Liver (tissue), 8 donors: ENCODE measurements at regions not wholly inside any gene's neighbourhood (a gene's known extent, or its start where the extent isn't known, plus 50 kb on each side); places are given as distances from the start of the nearest gene placed in this dataset.

Source experiments
- DNase-seq: peaks from one replicate; pipeline ENCODE4 v3.0.0-alpha.2; 2017; ENCODE audit warnings: low spot score
- H3K27ac ChIP-seq, 2 donors: one replicate each; pipeline ENCODE4 v1.7.0; 2013; ENCODE audit warnings: inconsistent platforms in 2 of 2, low read length in 2 of 2, control low read depth in 1 of 2, low read depth in 1 of 2, mild to moderate bottlenecking in 1 of 2
- H3K27me3 ChIP-seq, 4 donors: one replicate each; pipeline versions ENCODE4 v1.6.1 to v1.7.0; 2013; ENCODE audit warnings: low read length in 3 of 4, inconsistent platforms in 1 of 4, mild to moderate bottlenecking in 1 of 4, moderate library complexity in 1 of 4; ENCODE audit not compliant: control insufficient read depth in 4 of 4, insufficient read depth in 4 of 4
- H3K36me3 ChIP-seq, 4 donors: one replicate each; pipeline versions ENCODE4 v1.6.1 to v1.7.0; 2013; ENCODE audit warnings: low read length in 3 of 4, mild to moderate bottlenecking in 3 of 4, low read depth in 1 of 4, moderate library complexity in 1 of 4; ENCODE audit not compliant: control insufficient read depth in 4 of 4, insufficient read depth in 3 of 4
- H3K4me1 ChIP-seq, 4 donors: one replicate each; pipeline versions ENCODE4 v1.6.1 to v1.7.0; 2013; ENCODE audit warnings: low read length in 3 of 4, mild to moderate bottlenecking in 3 of 4, moderate library complexity in 1 of 4; ENCODE audit not compliant: control insufficient read depth in 4 of 4, insufficient read depth in 4 of 4
- H3K4me3 ChIP-seq, 3 donors: one replicate each; pipeline versions ENCODE4 v1.6.1 to v1.7.0; 2013; ENCODE audit warnings: low read length in 3 of 3, control low read depth in 1 of 3, low read depth in 1 of 3, mild to moderate bottlenecking in 1 of 3
- H3K9ac ChIP-seq, 2 donors: one replicate each; pipeline ENCODE4 v1.7.0; 2013; ENCODE audit warnings: low read length in 2 of 2, mild to moderate bottlenecking in 2 of 2, moderate library complexity in 2 of 2, control low read depth in 1 of 2, low read depth in 1 of 2
- H3K9me3 ChIP-seq, 4 donors: one replicate each; pipeline versions ENCODE4 v1.6.1 to v1.7.0; 2013; ENCODE audit warnings: low read length in 3 of 4; ENCODE audit not compliant: control insufficient read depth in 4 of 4
- EGR1 ChIP-seq, 2 donors: IDR thresholded peaks; 2 replicates each; pipeline ENCODE4 v1.6.1; 2016 to 2018; ENCODE audit warnings: antibody characterized with exemption in 2 of 2, low read depth in 2 of 2
- FOXA1 ChIP-seq: IDR thresholded peaks from 2 replicates; pipeline ENCODE4 v1.6.1; 2016; ENCODE audit warnings: antibody characterized with exemption
- FOXA2 ChIP-seq: IDR thresholded peaks from 2 replicates; pipeline ENCODE4 v1.6.1; 2016; ENCODE audit warnings: antibody characterized with exemption
- GABPA ChIP-seq, 2 donors: IDR thresholded peaks in 1 of 2; conservative IDR thresholded peaks in 1 of 2; 2 replicates each; pipeline ENCODE4 v1.6.1; 2016; ENCODE audit warnings: antibody characterized with exemption in 2 of 2, mild to moderate bottlenecking in 1 of 2, moderate library complexity in 1 of 2
- HNF4A ChIP-seq, 2 donors: conservative IDR thresholded peaks; 2 replicates each; pipeline ENCODE4 v1.6.1; 2016; ENCODE audit warnings: antibody characterized with exemption in 2 of 2, mild to moderate bottlenecking in 2 of 2
- HNF4G ChIP-seq: IDR thresholded peaks from 2 replicates; pipeline ENCODE4 v1.6.1; 2016; ENCODE audit warnings: antibody characterized with exemption
- JUND ChIP-seq, 2 donors: IDR thresholded peaks; 2 replicates each; pipeline ENCODE4 v1.6.1; 2016; ENCODE audit warnings: antibody characterized with exemption in 2 of 2
- RAD21 ChIP-seq, 2 donors: IDR thresholded peaks; 2 replicates each; pipeline ENCODE4 v1.6.1; 2016; ENCODE audit warnings: antibody characterized with exemption in 2 of 2, mild to moderate bottlenecking in 2 of 2
- RXRA ChIP-seq, 2 donors: IDR thresholded peaks; 2 replicates each; pipeline ENCODE4 v1.6.1; 2017 to 2018; ENCODE audit warnings: antibody characterized with exemption in 2 of 2, mild to moderate bottlenecking in 1 of 2
- SP1 ChIP-seq: IDR thresholded peaks from 2 replicates; pipeline ENCODE4 v1.6.1; 2018; ENCODE audit warnings: antibody characterized with exemption, mild to moderate bottlenecking
- TAF1 ChIP-seq: conservative IDR thresholded peaks from 2 replicates; pipeline ENCODE4 v1.6.1; 2016; ENCODE audit warnings: antibody characterized with exemption, mild to moderate bottlenecking
- YY1 ChIP-seq: IDR thresholded peaks from 2 replicates; pipeline ENCODE4 v1.6.1; 2016; ENCODE audit warnings: antibody characterized with exemption, mild to moderate bottlenecking
- WGBS: extraction: QIAGEN DNeasy Blood & Tissue Kit; methylation state at CpG from one replicate; pipeline ENCODE4 v1.1.7; 2013; 5-methylcytosine and 5-hydroxymethylcytosine counted together
- TF ChIP-seq, protein P1 (sequence below): IDR thresholded peaks from 2 replicates; pipeline ENCODE4 v1.6.1; 2016; ENCODE audit warnings: antibody characterized with exemption
- TF ChIP-seq, protein P2 (sequence below): fragments of 150-350 bp; IDR thresholded peaks from 2 replicates; pipeline ENCODE4 v1.5.1; 2017; ENCODE audit warnings: improper control_type of control experiment, low read depth, low read length; ENCODE audit not compliant: missing input control
- TF ChIP-seq, protein P3 (sequence below): IDR thresholded peaks from 2 replicates; pipeline ENCODE4 v1.6.1; 2016; ENCODE audit warnings: antibody characterized with exemption
- donor health status: healthy.
- donor health status: healthy.
- donor health status: healthy.
- donor health status: healthy.
- donor health status: healthy.

DNA sequence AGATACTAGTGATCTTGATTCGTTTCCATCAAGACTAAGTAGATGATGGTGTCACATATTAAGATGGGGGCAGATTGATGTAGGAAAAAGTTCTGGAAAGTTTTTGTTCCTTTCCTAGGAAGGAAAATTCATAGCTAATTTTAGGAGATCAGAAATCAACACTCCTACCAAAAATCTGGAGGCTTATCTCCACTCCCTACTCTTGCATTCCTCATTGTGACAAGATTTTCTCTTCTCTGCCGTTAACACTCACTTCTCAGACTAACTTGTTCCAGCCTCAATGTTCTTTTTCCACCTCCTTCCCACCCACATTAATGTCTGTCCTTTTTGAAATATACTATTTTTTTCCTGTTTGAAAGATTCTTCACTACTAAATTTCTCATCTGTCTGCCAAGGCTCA is 851.9 kb upstream of the GHITM start:
- Histone ChIP-seq H3K27me3 (no peaks in the 10 kb centered on the region), H3K9me3 (peaks cover 0 to 2% (median 0%) of the 10 kb centered on the region in 4 donors), H3K36me3 (no peaks in the 10 kb centered on the region), H3K4me1 (no peaks in the 10 kb centered on the region), H3K4me3 (no peak overlapping the region), H3K9ac (no peak overlapping the region), H3K27ac (no peak overlapping the region)
- 66% methylated on average over 2 of the region's 2 CpGs for WGBS
- TF ChIP-seq FOXA2: no peak
- no peak for TF ChIP-seq FOXA1
- TF ChIP-seq TAF1: no peak
- no peak for TF ChIP-seq JUND (IDR thresholded peaks at IDR 0.05)
- no peak for TF ChIP-seq EGR1 (IDR thresholded peaks at IDR 0.05; ENCODE audit: low read depth in 2 of 2)
- TF ChIP-seq, protein P1, sequence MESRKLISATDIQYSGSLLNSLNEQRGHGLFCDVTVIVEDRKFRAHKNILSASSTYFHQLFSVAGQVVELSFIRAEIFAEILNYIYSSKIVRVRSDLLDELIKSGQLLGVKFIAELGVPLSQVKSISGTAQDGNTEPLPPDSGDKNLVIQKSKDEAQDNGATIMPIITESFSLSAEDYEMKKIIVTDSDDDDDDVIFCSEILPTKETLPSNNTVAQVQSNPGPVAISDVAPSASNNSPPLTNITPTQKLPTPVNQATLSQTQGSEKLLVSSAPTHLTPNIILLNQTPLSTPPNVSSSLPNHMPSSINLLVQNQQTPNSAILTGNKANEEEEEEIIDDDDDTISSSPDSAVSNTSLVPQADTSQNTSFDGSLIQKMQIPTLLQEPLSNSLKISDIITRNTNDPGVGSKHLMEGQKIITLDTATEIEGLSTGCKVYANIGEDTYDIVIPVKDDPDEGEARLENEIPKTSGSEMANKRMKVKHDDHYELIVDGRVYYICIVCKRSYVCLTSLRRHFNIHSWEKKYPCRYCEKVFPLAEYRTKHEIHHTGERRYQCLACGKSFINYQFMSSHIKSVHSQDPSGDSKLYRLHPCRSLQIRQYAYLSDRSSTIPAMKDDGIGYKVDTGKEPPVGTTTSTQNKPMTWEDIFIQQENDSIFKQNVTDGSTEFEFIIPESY: no peak
- TF ChIP-seq YY1: no peak
- no peak for DNase-seq

DNA sequence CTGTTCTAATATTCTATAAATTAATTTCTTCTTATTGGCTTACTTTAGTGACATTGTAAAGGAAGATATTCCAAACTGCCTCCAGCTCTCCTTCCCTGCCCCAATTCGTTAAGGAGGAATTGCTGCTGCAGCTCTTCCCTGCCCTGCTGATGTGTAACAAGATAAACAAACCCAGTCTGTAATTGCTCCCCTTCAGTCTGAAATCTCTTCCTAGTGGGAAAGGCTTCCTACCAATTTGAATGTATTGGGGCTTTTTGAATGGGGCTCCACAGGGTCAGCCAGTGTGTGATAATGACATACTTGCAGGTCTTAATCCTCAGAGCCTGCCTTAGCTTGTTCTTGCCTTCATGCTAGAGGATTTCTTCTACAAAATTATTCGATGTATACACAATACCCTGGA is 849.9 kb upstream of the GHITM start:
- DNase-seq: no peak
- Histone ChIP-seq H3K9me3 (peaks cover 0 to 2% (median 0%) of the 10 kb centered on the region in 4 donors), H3K27me3 (no peaks in the 10 kb centered on the region), H3K27ac (no peak overlapping the region), H3K4me1 (no peaks in the 10 kb centered on the region), H3K36me3 (no peaks in the 10 kb centered on the region), H3K9ac (no peak overlapping the region), H3K4me3 (no peak overlapping the region)
- WGBS: 33% methylated on average over 2 of the region's 2 CpGs
- no peak for TF ChIP-seq SP1

DNA sequence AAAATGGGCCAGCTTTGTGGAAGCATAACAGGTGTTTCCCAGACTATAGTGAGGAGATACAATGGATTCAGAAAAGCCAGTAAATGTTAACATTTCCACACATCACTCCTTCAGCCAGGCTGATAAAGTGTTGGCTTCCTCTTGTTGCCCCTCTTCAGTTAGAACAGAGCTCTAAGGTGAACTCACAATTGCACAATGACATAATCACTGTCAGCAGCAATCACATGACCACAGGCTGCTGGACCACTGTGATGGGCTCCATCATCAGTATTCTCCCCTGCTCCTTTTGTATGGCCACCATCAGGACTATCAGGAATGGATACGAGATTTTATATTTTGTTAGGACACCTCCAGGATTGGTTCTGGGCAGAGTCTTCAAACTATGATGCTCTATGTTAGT is 849.4 kb upstream of the GHITM start:
- peaks cover 0 to 2% (median 0%) of the 10 kb centered on the region in 4 donors for H3K9me3 ChIP-seq
- TF ChIP-seq HNF4G (no peak), RXRA (IDR thresholded peaks at IDR 0.05) (no peak), GABPA (IDR thresholded peaks at IDR 0.05 in 1 of 2, conservative IDR thresholded peaks at IDR 0.05 in 1 of 2) (no peak), FOXA2 (no peak), HNF4A (conservative IDR thresholded peaks at IDR 0.05) (no peak), RAD21 (IDR thresholded peaks at IDR 0.05) (no peak), FOXA1 (no peak), EGR1 (IDR thresholded peaks at IDR 0.05; ENCODE audit: low read depth in 2 of 2) (no peak)
- TF ChIP-seq, protein P2, sequence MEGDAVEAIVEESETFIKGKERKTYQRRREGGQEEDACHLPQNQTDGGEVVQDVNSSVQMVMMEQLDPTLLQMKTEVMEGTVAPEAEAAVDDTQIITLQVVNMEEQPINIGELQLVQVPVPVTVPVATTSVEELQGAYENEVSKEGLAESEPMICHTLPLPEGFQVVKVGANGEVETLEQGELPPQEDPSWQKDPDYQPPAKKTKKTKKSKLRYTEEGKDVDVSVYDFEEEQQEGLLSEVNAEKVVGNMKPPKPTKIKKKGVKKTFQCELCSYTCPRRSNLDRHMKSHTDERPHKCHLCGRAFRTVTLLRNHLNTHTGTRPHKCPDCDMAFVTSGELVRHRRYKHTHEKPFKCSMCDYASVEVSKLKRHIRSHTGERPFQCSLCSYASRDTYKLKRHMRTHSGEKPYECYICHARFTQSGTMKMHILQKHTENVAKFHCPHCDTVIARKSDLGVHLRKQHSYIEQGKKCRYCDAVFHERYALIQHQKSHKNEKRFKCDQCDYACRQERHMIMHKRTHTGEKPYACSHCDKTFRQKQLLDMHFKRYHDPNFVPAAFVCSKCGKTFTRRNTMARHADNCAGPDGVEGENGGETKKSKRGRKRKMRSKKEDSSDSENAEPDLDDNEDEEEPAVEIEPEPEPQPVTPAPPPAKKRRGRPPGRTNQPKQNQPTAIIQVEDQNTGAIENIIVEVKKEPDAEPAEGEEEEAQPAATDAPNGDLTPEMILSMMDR: no peak
- TF ChIP-seq, protein P3, sequence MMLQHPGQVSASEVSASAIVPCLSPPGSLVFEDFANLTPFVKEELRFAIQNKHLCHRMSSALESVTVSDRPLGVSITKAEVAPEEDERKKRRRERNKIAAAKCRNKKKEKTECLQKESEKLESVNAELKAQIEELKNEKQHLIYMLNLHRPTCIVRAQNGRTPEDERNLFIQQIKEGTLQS: no peak
- no peak for DNase-seq
- no peak overlapping the region for H3K27ac ChIP-seq
- no peaks in the 10 kb centered on the region for H3K36me3 ChIP-seq
- H3K9ac ChIP-seq: no peak overlapping the region
- H3K4me1 ChIP-seq: no peaks in the 10 kb centered on the region
- no peaks in the 10 kb centered on the region for H3K27me3 ChIP-seq
- no peak overlapping the region for H3K4me3 ChIP-seq
- 83% methylated on average over 1 of the region's 1 CpG for WGBS
